ENCODE measurements at regions not wholly inside any gene's neighbourhood (a gene's known extent, or its start where the extent isn't known, plus 50 kb on each side); places are given as distances from the start of the nearest gene placed in this dataset.

- no peak for DNase-seq (ENCODE audit: low spot score)
- Histone ChIP-seq H3K4ac (ENCODE audit: low read length) (no peak overlapping the region), H3K18ac (ENCODE audit: low read length) (no peak overlapping the region), H4K91ac (ENCODE audit: low read depth, low read length, poor library complexity) (no peak overlapping the region), H2BK120ac (ENCODE audit: low read depth, low read length) (no peak overlapping the region), H2BK12ac (ENCODE audit: low read length) (no peak overlapping the region), H3K14ac (ENCODE audit: low read length) (no peak overlapping the region), H3K23ac (ENCODE audit: low read depth, low read length, poor library complexity) (no peak overlapping the region), H3K9me3 (replicated peaks in 1 of 2; ENCODE audit: control insufficient read depth in 2 of 2, insufficient read depth in 1 of 2, low read depth in 1 of 2, low read length in 2 of 2) (no peaks in the 10 kb centered on the region), H3K36me3 (replicated peaks in 1 of 2; ENCODE audit: control insufficient read depth in 2 of 2, insufficient read depth in 2 of 2, low read length in 2 of 2) (no peaks in the 10 kb centered on the region), H2AFZ (ENCODE audit: low read length) (no peak overlapping the region), H3K27ac (replicated peaks; ENCODE audit: low read length) (no peak overlapping the region), H2AK5ac (ENCODE audit: low read depth, low read length) (no peak overlapping the region), H4K8ac (ENCODE audit: low read depth, low read length) (no peak overlapping the region), H3K79me1 (ENCODE audit: low read depth, low read length) (no peaks in the 10 kb centered on the region), H3K4me3 (ENCODE audit: low read length in 2 of 2) (no peak overlapping the region), H3K9ac (ENCODE audit: low read depth, low read length, poor library complexity) (no peak overlapping the region), H2BK15ac (ENCODE audit: low read length) (no peak overlapping the region), H3K4me1 (ENCODE audit: control insufficient read depth in 2 of 2, insufficient read depth in 1 of 2, low read depth in 1 of 2, low read length in 2 of 2) (no peaks in the 10 kb centered on the region), H3K27me3 (ENCODE audit: control insufficient read depth in 3 of 3, insufficient read depth in 3 of 3, low read depth in 1 of 3, low read length in 3 of 3) (no peaks in the 10 kb centered on the region), H2BK5ac (ENCODE audit: low read length) (no peak overlapping the region), H3K4me2 (ENCODE audit: insufficient read depth, low read length, poor library complexity, severe bottlenecking) (no peak overlapping the region)
- no CpG with 5 or more reads among the region's 3 CpGs for WGBS, 2 donors (ENCODE audit: extremely low coverage in 2 of 2, insufficient read length in 2 of 2, insufficient replicate concordance in 1 of 2)
Observed at GRCh38 chr1:199786695-199787094, 240.8 kb upstream of the NR5A2 start.

DNA sequence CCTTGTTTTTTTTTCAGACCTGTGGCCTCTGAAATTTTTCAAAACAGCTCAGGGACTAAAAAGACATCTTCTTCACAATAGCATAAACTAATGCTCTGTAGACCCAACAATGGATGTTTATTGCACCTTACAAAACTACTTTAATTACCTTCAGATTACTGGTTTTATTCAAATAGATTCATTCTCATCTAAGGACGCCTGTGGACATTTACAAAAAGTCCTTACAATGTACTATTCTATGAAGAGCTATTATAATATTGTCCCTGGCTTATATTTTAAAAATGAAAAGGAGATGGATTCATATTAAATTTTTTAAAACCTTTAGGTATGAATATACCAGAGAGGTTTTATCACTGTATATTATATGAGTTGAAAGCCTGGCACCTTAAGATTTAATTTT lies 238.4 kb upstream of the NR5A2 start:
- Histone ChIP-seq H3K27me3 (ENCODE audit: control insufficient read depth in 3 of 3, insufficient read depth in 3 of 3, low read depth in 1 of 3, low read length in 3 of 3) (no peaks in the 10 kb centered on the region), H2AFZ (ENCODE audit: low read length) (no peak overlapping the region), H3K9me3 (replicated peaks in 1 of 2; ENCODE audit: control insufficient read depth in 2 of 2, insufficient read depth in 1 of 2, low read depth in 1 of 2, low read length in 2 of 2) (no peaks in the 10 kb centered on the region), H2BK12ac (ENCODE audit: low read length) (no peak overlapping the region), H2AK5ac (ENCODE audit: low read depth, low read length) (no peak overlapping the region), H2BK5ac (ENCODE audit: low read length) (no peak overlapping the region), H3K9ac (ENCODE audit: low read depth, low read length, poor library complexity) (no peak overlapping the region), H3K4me2 (ENCODE audit: insufficient read depth, low read length, poor library complexity, severe bottlenecking) (no peak overlapping the region), H4K8ac (ENCODE audit: low read depth, low read length) (no peak overlapping the region), H3K4me3 (ENCODE audit: low read length in 2 of 2) (no peak overlapping the region), H3K27ac (replicated peaks; ENCODE audit: low read length) (no peak overlapping the region), H3K4me1 (ENCODE audit: control insufficient read depth in 2 of 2, insufficient read depth in 1 of 2, low read depth in 1 of 2, low read length in 2 of 2) (no peaks in the 10 kb centered on the region), H3K79me1 (ENCODE audit: low read depth, low read length) (no peaks in the 10 kb centered on the region), H4K91ac (ENCODE audit: low read depth, low read length, poor library complexity) (no peak overlapping the region), H3K23ac (ENCODE audit: low read depth, low read length, poor library complexity) (no peak overlapping the region), H2BK120ac (ENCODE audit: low read depth, low read length) (no peak overlapping the region), H2BK15ac (ENCODE audit: low read length) (no peak overlapping the region), H3K14ac (ENCODE audit: low read length) (no peak overlapping the region), H3K18ac (ENCODE audit: low read length) (no peak overlapping the region), H3K4ac (ENCODE audit: low read length) (no peak overlapping the region), H3K36me3 (replicated peaks in 1 of 2; ENCODE audit: control insufficient read depth in 2 of 2, insufficient read depth in 2 of 2, low read length in 2 of 2) (no peaks in the 10 kb centered on the region)
- DNase-seq (ENCODE audit: low spot score): no peak
- WGBS, 2 donors (ENCODE audit: extremely low coverage in 2 of 2, insufficient read length in 2 of 2, insufficient replicate concordance in 1 of 2): no CpG with 5 or more reads among the region's 1 CpG

GRCh38 chr1:199791495-199791894 lies 236.0 kb upstream of the NR5A2 start:
- Histone ChIP-seq H3K14ac (ENCODE audit: low read length) (no peak overlapping the region), H3K27me3 (ENCODE audit: control insufficient read depth in 3 of 3, insufficient read depth in 3 of 3, low read depth in 1 of 3, low read length in 3 of 3) (no peaks in the 10 kb centered on the region), H3K27ac (replicated peaks; ENCODE audit: low read length) (no peak overlapping the region), H3K23ac (ENCODE audit: low read depth, low read length, poor library complexity) (no peak overlapping the region), H2AK5ac (ENCODE audit: low read depth, low read length) (no peak overlapping the region), H2BK5ac (ENCODE audit: low read length) (no peak overlapping the region), H4K91ac (ENCODE audit: low read depth, low read length, poor library complexity) (no peak overlapping the region), H2BK12ac (ENCODE audit: low read length) (no peak overlapping the region), H3K9me3 (replicated peaks in 1 of 2; ENCODE audit: control insufficient read depth in 2 of 2, insufficient read depth in 1 of 2, low read depth in 1 of 2, low read length in 2 of 2) (no peaks in the 10 kb centered on the region), H2BK120ac (ENCODE audit: low read depth, low read length) (no peak overlapping the region), H3K4ac (ENCODE audit: low read length) (no peak overlapping the region), H3K18ac (ENCODE audit: low read length) (no peak overlapping the region), H3K36me3 (replicated peaks in 1 of 2; ENCODE audit: control insufficient read depth in 2 of 2, insufficient read depth in 2 of 2, low read length in 2 of 2) (no peaks in the 10 kb centered on the region), H3K4me2 (ENCODE audit: insufficient read depth, low read length, poor library complexity, severe bottlenecking) (no peak overlapping the region), H3K4me1 (ENCODE audit: control insufficient read depth in 2 of 2, insufficient read depth in 1 of 2, low read depth in 1 of 2, low read length in 2 of 2) (no peaks in the 10 kb centered on the region), H3K79me1 (ENCODE audit: low read depth, low read length) (no peaks in the 10 kb centered on the region), H2AFZ (ENCODE audit: low read length) (no peak overlapping the region), H3K4me3 (ENCODE audit: low read length in 2 of 2) (no peak overlapping the region), H3K9ac (ENCODE audit: low read depth, low read length, poor library complexity) (no peak overlapping the region), H4K8ac (ENCODE audit: low read depth, low read length) (no peak overlapping the region), H2BK15ac (ENCODE audit: low read length) (no peak overlapping the region)
- DNase-seq (ENCODE audit: low spot score): no peak
- no CpG with 5 or more reads among the region's 3 CpGs for WGBS, 2 donors (ENCODE audit: extremely low coverage in 2 of 2, insufficient read length in 2 of 2, insufficient replicate concordance in 1 of 2)

DNA sequence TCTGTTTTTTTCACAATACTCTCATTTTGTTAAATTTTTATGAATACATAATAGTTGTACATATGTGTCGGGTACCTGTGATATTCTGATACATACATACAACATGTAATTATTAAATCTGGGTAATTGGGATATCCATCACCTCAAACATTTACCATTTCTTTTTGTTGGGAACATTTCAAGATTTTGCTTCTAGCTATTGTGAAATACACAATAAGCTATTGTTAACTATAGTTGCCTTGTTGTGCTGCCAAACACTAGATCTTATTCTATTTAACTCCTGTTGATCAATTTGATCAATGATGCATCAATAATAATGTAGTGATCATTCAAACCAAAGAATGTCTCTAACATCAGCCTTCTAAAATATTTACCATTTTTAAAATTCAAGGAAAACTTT lies 234.6 kb upstream of the NR5A2 start:
- no peak overlapping the region for H2AK5ac ChIP-seq (ENCODE audit: low read depth, low read length)
- no peak overlapping the region for H3K18ac ChIP-seq (ENCODE audit: low read length)

More for the DNA sequence above, 234.6 kb upstream of the NR5A2 start:
- Histone ChIP-seq H2AFZ (ENCODE audit: low read length) (no peak overlapping the region), H2BK15ac (ENCODE audit: low read length) (no peak overlapping the region), H3K23ac (ENCODE audit: low read depth, low read length, poor library complexity) (no peak overlapping the region), H3K9ac (ENCODE audit: low read depth, low read length, poor library complexity) (no peak overlapping the region), H3K79me1 (ENCODE audit: low read depth, low read length) (no peaks in the 10 kb centered on the region), H2BK5ac (ENCODE audit: low read length) (no peak overlapping the region), H3K4me1 (ENCODE audit: control insufficient read depth in 2 of 2, insufficient read depth in 1 of 2, low read depth in 1 of 2, low read length in 2 of 2) (no peaks in the 10 kb centered on the region), H3K27me3 (ENCODE audit: control insufficient read depth in 3 of 3, insufficient read depth in 3 of 3, low read depth in 1 of 3, low read length in 3 of 3) (no peaks in the 10 kb centered on the region), H3K4ac (ENCODE audit: low read length) (no peak overlapping the region), H2BK12ac (ENCODE audit: low read length) (no peak overlapping the region), H3K27ac (replicated peaks; ENCODE audit: low read length) (no peak overlapping the region), H3K14ac (ENCODE audit: low read length) (no peak overlapping the region), H3K9me3 (replicated peaks in 1 of 2; ENCODE audit: control insufficient read depth in 2 of 2, insufficient read depth in 1 of 2, low read depth in 1 of 2, low read length in 2 of 2) (no peaks in the 10 kb centered on the region), H4K8ac (ENCODE audit: low read depth, low read length) (no peak overlapping the region), H3K4me2 (ENCODE audit: insufficient read depth, low read length, poor library complexity, severe bottlenecking) (no peak overlapping the region), H4K91ac (ENCODE audit: low read depth, low read length, poor library complexity) (no peak overlapping the region), H3K4me3 (ENCODE audit: low read length in 2 of 2) (no peak overlapping the region), H2BK120ac (ENCODE audit: low read depth, low read length) (no peak overlapping the region), H3K36me3 (replicated peaks in 1 of 2; ENCODE audit: control insufficient read depth in 2 of 2, insufficient read depth in 2 of 2, low read length in 2 of 2) (no peaks in the 10 kb centered on the region)
- no peak for DNase-seq (ENCODE audit: low spot score)
- no CpG with 5 or more reads among the region's 1 CpG for WGBS, 2 donors (ENCODE audit: extremely low coverage in 2 of 2, insufficient read length in 2 of 2, insufficient replicate concordance in 1 of 2)
